HCT116 (cell line): ENCODE measurements at regions not wholly inside any gene's neighbourhood (a gene's known extent, or its start where the extent isn't known, plus 50 kb on each side); places are given as distances from the start of the nearest gene placed in this dataset.

Experiments
- EZH2 ChIP-seq: fragments of 200-600 bp; sonication (generic); IDR thresholded peaks from 2 replicates; pipeline ENCODE4 v1.6.1; 2017; ENCODE audit warnings: antibody characterized with exemption, mixed run types
- POLR2AphosphoS5 ChIP-seq: IDR thresholded peaks from 2 replicates; pipeline ENCODE4 v1.6.1; 2011; ENCODE audit warnings: mild to moderate bottlenecking, low read depth, low read length, moderate library complexity
- TF ChIP-seq, protein P1 (sequence below), 3 experiments: fragments of 200-600 bp in 1 of 3; sonication (generic) in 1 of 3; IDR thresholded peaks in 2 of 3; conservative IDR thresholded peaks in 1 of 3; 2 replicates each; pipeline ENCODE4 v1.5.1; 2012 to 2017; ENCODE audit warnings: low read depth in 2 of 3, low read length in 2 of 3, antibody characterized with exemption in 1 of 3, borderline replicate concordance in 1 of 3, control low read depth in 1 of 3, mild to moderate bottlenecking in 1 of 3, mixed read lengths in 1 of 3, mixed run types in 1 of 3, moderate library complexity in 1 of 3; ENCODE audit not compliant: insufficient read depth in 1 of 3

DNA sequence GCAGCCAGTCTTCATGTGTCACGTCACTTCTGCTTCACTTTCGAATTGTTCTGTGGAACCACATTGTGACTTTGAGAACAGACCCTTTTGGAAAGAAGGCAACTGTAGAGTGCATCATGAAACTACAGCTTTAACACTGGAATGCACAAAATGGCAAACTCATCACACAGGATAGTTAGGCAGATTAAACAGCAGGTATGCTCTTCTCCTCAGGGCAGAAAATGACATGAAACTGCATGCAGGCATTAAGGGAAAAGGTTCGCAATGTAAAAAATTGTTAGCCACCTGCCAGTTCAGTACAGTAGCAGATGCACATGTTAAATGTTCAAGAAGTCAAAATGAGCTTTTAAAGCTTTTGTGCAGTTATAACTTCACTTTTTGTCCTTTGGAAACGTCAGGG, 864.6 kb upstream of the IGFBP7 start:
- TF ChIP-seq, protein P1, sequence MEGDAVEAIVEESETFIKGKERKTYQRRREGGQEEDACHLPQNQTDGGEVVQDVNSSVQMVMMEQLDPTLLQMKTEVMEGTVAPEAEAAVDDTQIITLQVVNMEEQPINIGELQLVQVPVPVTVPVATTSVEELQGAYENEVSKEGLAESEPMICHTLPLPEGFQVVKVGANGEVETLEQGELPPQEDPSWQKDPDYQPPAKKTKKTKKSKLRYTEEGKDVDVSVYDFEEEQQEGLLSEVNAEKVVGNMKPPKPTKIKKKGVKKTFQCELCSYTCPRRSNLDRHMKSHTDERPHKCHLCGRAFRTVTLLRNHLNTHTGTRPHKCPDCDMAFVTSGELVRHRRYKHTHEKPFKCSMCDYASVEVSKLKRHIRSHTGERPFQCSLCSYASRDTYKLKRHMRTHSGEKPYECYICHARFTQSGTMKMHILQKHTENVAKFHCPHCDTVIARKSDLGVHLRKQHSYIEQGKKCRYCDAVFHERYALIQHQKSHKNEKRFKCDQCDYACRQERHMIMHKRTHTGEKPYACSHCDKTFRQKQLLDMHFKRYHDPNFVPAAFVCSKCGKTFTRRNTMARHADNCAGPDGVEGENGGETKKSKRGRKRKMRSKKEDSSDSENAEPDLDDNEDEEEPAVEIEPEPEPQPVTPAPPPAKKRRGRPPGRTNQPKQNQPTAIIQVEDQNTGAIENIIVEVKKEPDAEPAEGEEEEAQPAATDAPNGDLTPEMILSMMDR (IDR thresholded peaks at IDR 0.05 in 2 of 3, conservative IDR thresholded peaks at IDR 0.05 in 1 of 3; ENCODE audit: borderline replicate concordance in 1 of 3, insufficient read depth in 1 of 3, low read depth in 2 of 3, low read length in 2 of 3), result no peak
- TF ChIP-seq POLR2AphosphoS5 (no peak), EZH2 (no peak)
